SU-DHL-6 (cell line): ENCODE measurements at regions not wholly inside any gene's neighbourhood (a gene's known extent, or its start where the extent isn't known, plus 50 kb on each side); places are given as distances from the start of the nearest gene placed in this dataset.

Source experiments
- H2AFZ ChIP-seq: fragments of 200-600 bp; sonication (generic); 2 replicates; pipeline ENCODE4 v1.6.1; 2014; ENCODE audit warnings: low read depth, mild to moderate bottlenecking, moderate library complexity, mixed read lengths, antibody characterized with exemption, low read length; ENCODE audit not compliant: severe bottlenecking
- H3F3A ChIP-seq: fragments of 200-600 bp; shearing (Covaris generic); 2 replicates; pipeline ENCODE4 v1.6.0; 2016; ENCODE audit warnings: antibody characterized with exemption, mild to moderate bottlenecking; ENCODE audit not compliant: insufficient read depth
- H3K27ac ChIP-seq: fragments of 200-600 bp; sonication (generic); 2 replicates; pipeline ENCODE4 v1.5.1; 2016; ENCODE audit warnings: low read depth, mild to moderate bottlenecking, low read length, moderate library complexity, mixed read lengths
- H3K27me3 ChIP-seq: fragments of 200-600 bp; sonication (generic), shearing (Covaris generic); 2 replicates; pipeline ENCODE4 v1.6.0; 2014; ENCODE audit warnings: mild to moderate bottlenecking, low read length
- H3K36me3 ChIP-seq: fragments of 200-600 bp; sonication (generic); 2 replicates; pipeline ENCODE4 v1.6.1; 2014; ENCODE audit warnings: mild to moderate bottlenecking, low read length, mixed read lengths
- H3K4me2 ChIP-seq: fragments of 300-600, 200-600 bp; shearing (Covaris generic), sonication (generic); 2 replicates; pipeline ENCODE4 v1.6.0; 2014; ENCODE audit warnings: low read length, low read depth, mild to moderate bottlenecking; ENCODE audit not compliant: poor library complexity, severe bottlenecking
- H3K4me3 ChIP-seq: fragments of 200-600 bp; sonication (generic); 2 replicates; pipeline ENCODE4 v1.5.1; 2014; ENCODE audit warnings: antibody characterized with exemption, low read length, mild to moderate bottlenecking, mixed read lengths; ENCODE audit not compliant: insufficient read depth, poor library complexity, severe bottlenecking
- H3K79me2 ChIP-seq: fragments of 200-600 bp; sonication (generic); 2 replicates; pipeline ENCODE4 v1.6.1; 2014; ENCODE audit warnings: mild to moderate bottlenecking, low read length, moderate library complexity; ENCODE audit not compliant: insufficient read depth
- H3K9ac ChIP-seq: fragments of 200-600 bp; sonication (generic); 2 replicates; pipeline ENCODE4 v1.7.0; 2014; ENCODE audit warnings: mild to moderate bottlenecking, low read length
- H3K9me2 ChIP-seq: fragments of 200-600 bp; sonication (generic); replicated peaks from 2 replicates; pipeline ENCODE4 v1.6.1; 2014; ENCODE audit warnings: low read length; ENCODE audit not compliant: insufficient read depth
- H3K9me3 ChIP-seq: fragments of 200-600 bp; sonication (generic); 2 replicates; pipeline ENCODE4 v1.6.1; 2014; ENCODE audit warnings: low read length, mixed read lengths; ENCODE audit not compliant: insufficient read depth
- H4K20me1 ChIP-seq: fragments of 200-600 bp; sonication (generic); 2 replicates; pipeline ENCODE4 v1.6.1; 2014; ENCODE audit warnings: low read depth, mild to moderate bottlenecking, antibody characterized with exemption, low read length, moderate library complexity, mixed read lengths
- EZH2phosphoT487 ChIP-seq: fragments of 200-600 bp; sonication (generic), shearing (Covaris generic); conservative IDR thresholded peaks from 2 replicates; pipeline ENCODE4 v1.6.1; 2018; ENCODE audit warnings: mild to moderate bottlenecking, antibody characterized with exemption, low read length, moderate library complexity, mixed read lengths
- TF ChIP-seq, protein P1 (sequence below): fragments of 200-600 bp; sonication (generic); IDR thresholded peaks from one replicate; pipeline ENCODE4 v1.5.1; 2017; ENCODE audit warnings: antibody characterized with exemption, mild to moderate bottlenecking, low read length, moderate library complexity; ENCODE audit not compliant: insufficient read depth, poor library complexity, severe bottlenecking

DNA sequence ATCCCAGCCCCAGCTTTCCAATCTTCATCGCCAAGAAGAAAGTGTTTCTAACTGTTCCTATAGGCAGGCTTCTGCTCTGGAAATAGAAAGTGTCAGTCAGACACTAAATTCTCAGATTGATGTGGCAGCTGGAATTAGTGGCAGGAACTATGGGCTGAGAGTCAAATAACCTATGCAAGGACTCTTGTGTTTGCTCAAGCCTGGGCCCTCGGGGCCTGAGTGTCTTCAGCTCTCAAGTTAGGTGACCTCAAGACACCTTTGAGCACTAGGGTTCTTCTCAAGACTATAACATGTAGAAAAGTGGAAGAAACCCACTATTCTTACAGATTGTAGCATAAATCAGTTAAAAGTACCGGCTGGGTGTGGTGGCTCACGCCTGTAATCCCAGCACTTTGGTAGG is 694.5 kb downstream of the RNF144A start:
- no peaks in the 10 kb centered on the region for H3K36me3 ChIP-seq
- no peak overlapping the region for H2AFZ ChIP-seq
- H3K27me3 ChIP-seq, result no peaks in the 10 kb centered on the region
- H3K9me3 ChIP-seq, result no peaks in the 10 kb centered on the region
- no peak overlapping the region for H3K27ac ChIP-seq
- no peaks in the 10 kb centered on the region for H3K79me2 ChIP-seq
- H3K9ac ChIP-seq, result no peak overlapping the region
- no peaks in the 10 kb centered on the region for H3K9me2 ChIP-seq
- H3K4me2 ChIP-seq, result no peak overlapping the region
- H3F3A ChIP-seq, result no peaks in the 10 kb centered on the region
- no peaks in the 10 kb centered on the region for H4K20me1 ChIP-seq
- H3K4me3 ChIP-seq, result no peak overlapping the region
- TF ChIP-seq, protein P1, sequence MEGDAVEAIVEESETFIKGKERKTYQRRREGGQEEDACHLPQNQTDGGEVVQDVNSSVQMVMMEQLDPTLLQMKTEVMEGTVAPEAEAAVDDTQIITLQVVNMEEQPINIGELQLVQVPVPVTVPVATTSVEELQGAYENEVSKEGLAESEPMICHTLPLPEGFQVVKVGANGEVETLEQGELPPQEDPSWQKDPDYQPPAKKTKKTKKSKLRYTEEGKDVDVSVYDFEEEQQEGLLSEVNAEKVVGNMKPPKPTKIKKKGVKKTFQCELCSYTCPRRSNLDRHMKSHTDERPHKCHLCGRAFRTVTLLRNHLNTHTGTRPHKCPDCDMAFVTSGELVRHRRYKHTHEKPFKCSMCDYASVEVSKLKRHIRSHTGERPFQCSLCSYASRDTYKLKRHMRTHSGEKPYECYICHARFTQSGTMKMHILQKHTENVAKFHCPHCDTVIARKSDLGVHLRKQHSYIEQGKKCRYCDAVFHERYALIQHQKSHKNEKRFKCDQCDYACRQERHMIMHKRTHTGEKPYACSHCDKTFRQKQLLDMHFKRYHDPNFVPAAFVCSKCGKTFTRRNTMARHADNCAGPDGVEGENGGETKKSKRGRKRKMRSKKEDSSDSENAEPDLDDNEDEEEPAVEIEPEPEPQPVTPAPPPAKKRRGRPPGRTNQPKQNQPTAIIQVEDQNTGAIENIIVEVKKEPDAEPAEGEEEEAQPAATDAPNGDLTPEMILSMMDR, result no peak
- no peak for TF ChIP-seq EZH2phosphoT487

DNA sequence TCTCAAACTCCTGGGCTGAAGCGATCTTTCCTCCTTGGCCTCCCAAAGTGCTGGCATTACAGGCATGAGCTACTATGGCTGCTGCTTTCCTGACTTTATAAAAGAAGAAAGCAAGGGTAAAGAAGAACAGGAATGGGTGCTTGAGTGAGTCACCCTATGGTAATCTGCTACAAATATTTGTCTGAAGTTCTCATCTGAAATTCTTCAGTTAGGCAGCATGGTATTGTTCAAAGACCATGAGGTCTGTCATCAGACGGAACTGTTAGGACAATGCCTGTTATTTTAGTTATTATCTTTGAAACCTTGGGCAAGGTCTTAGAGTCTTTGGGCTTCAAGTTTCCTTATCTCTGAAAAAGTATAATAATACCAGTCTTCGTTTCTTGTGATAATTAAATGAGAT is 695.8 kb downstream of the RNF144A start:
- Histone ChIP-seq H3F3A (no peaks in the 10 kb centered on the region), H3K79me2 (no peaks in the 10 kb centered on the region), H2AFZ (no peak overlapping the region), H3K36me3 (no peaks in the 10 kb centered on the region), H3K9me2 (no peaks in the 10 kb centered on the region), H4K20me1 (no peaks in the 10 kb centered on the region), H3K4me2 (no peak overlapping the region), H3K27me3 (no peaks in the 10 kb centered on the region), H3K9me3 (no peaks in the 10 kb centered on the region), H3K4me3 (no peak overlapping the region), H3K9ac (no peak overlapping the region), H3K27ac (no peak overlapping the region)
- TF ChIP-seq, protein P1, result no peak
- no peak for TF ChIP-seq EZH2phosphoT487

DNA sequence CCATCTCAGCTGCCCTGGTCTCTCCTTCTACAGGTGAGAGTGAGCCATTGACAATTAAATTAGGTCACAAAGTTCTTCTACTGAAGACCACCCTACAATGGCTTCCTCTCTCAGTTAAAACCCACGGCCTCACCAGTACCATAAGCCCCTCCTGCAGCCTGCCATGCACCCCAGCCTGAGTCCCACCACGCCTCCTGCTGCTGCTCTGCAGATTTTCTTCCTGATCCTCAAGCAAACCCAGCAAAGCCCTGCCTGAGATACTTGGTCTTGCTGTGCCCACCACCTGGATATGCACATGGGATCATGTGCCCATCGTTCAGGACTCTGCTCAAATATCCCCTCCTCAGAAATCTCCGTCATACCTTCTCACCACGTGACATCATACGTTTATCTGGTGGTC is 696.6 kb downstream of the RNF144A start:
- Histone ChIP-seq H2AFZ (no peak overlapping the region), H3K27ac (no peak overlapping the region), H3K4me2 (no peak overlapping the region), H3K9me2 (no peaks in the 10 kb centered on the region), H3K27me3 (no peaks in the 10 kb centered on the region), H3F3A (no peaks in the 10 kb centered on the region), H3K9ac (no peak overlapping the region), H4K20me1 (no peaks in the 10 kb centered on the region), H3K36me3 (no peaks in the 10 kb centered on the region), H3K9me3 (no peaks in the 10 kb centered on the region), H3K4me3 (no peak overlapping the region), H3K79me2 (no peaks in the 10 kb centered on the region)
- no peak for TF ChIP-seq EZH2phosphoT487

DNA sequence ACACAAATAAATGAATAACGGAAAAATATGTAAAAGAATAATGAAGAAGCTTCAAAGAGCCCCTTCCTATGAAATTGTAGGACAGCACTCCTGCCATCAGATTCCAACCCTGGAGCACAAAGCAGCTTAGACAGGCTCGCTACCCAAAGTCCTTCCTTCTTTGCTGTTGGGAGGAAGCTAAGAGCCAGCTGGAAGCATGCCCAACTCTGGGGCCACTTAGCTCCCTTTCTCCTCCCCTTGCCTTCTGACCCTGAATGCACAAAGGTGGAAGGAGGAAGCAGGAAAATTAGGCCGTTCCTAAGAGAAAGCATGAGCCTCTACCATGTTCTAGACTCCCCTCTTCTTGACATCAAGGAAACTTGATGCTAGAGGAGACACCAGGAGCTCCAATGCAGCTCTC is 700.8 kb downstream of the RNF144A start:
- Histone ChIP-seq H3K4me3 (no peak overlapping the region), H4K20me1 (no peaks in the 10 kb centered on the region), H3K79me2 (no peaks in the 10 kb centered on the region), H3K9me2 (no peaks in the 10 kb centered on the region), H3K9me3 (no peaks in the 10 kb centered on the region), H3K9ac (no peak overlapping the region), H3K4me2 (no peak overlapping the region), H3K27me3 (no peaks in the 10 kb centered on the region), H2AFZ (no peak overlapping the region), H3K36me3 (no peaks in the 10 kb centered on the region), H3K27ac (no peak overlapping the region), H3F3A (no peaks in the 10 kb centered on the region)
- TF ChIP-seq EZH2phosphoT487, result no peak
- TF ChIP-seq, protein P1, result no peak
